Liver (tissue), 7 donors: ENCODE measurements at regions not wholly inside any gene's neighbourhood (a gene's known extent, or its start where the extent isn't known, plus 50 kb on each side); places are given as distances from the start of the nearest gene placed in this dataset.
"Not testable (repeated sequence)": the region's sequence is repeated elsewhere in the genome, so short reads cannot be mapped to it uniquely, and the experiment has no call there.

Experiments
- DNase-seq: peaks from one replicate; pipeline ENCODE4 v3.0.0-alpha.2; 2017; ENCODE audit warnings: low spot score
- H3K27ac ChIP-seq, 2 donors: one replicate each; pipeline ENCODE4 v1.7.0; 2013; ENCODE audit warnings: inconsistent platforms in 2 of 2, low read length in 2 of 2, control low read depth in 1 of 2, low read depth in 1 of 2, mild to moderate bottlenecking in 1 of 2
- H3K27me3 ChIP-seq, 4 donors: one replicate each; pipeline versions ENCODE4 v1.6.1 to v1.7.0; 2013; ENCODE audit warnings: low read length in 3 of 4, inconsistent platforms in 1 of 4, mild to moderate bottlenecking in 1 of 4, moderate library complexity in 1 of 4; ENCODE audit not compliant: control insufficient read depth in 4 of 4, insufficient read depth in 4 of 4
- H3K36me3 ChIP-seq, 4 donors: one replicate each; pipeline versions ENCODE4 v1.6.1 to v1.7.0; 2013; ENCODE audit warnings: low read length in 3 of 4, mild to moderate bottlenecking in 3 of 4, low read depth in 1 of 4, moderate library complexity in 1 of 4; ENCODE audit not compliant: control insufficient read depth in 4 of 4, insufficient read depth in 3 of 4
- H3K4me1 ChIP-seq, 4 donors: one replicate each; pipeline versions ENCODE4 v1.6.1 to v1.7.0; 2013; ENCODE audit warnings: low read length in 3 of 4, mild to moderate bottlenecking in 3 of 4, moderate library complexity in 1 of 4; ENCODE audit not compliant: control insufficient read depth in 4 of 4, insufficient read depth in 4 of 4
- H3K4me3 ChIP-seq, 3 donors: one replicate each; pipeline versions ENCODE4 v1.6.1 to v1.7.0; 2013; ENCODE audit warnings: low read length in 3 of 3, control low read depth in 1 of 3, low read depth in 1 of 3, mild to moderate bottlenecking in 1 of 3
- H3K9ac ChIP-seq, 2 donors: one replicate each; pipeline ENCODE4 v1.7.0; 2013; ENCODE audit warnings: low read length in 2 of 2, mild to moderate bottlenecking in 2 of 2, moderate library complexity in 2 of 2, control low read depth in 1 of 2, low read depth in 1 of 2
- H3K9me3 ChIP-seq, 4 donors: one replicate each; pipeline versions ENCODE4 v1.6.1 to v1.7.0; 2013; ENCODE audit warnings: low read length in 3 of 4; ENCODE audit not compliant: control insufficient read depth in 4 of 4
- HNF4A ChIP-seq, 2 donors: conservative IDR thresholded peaks; 2 replicates each; pipeline ENCODE4 v1.6.1; 2016; ENCODE audit warnings: antibody characterized with exemption in 2 of 2, mild to moderate bottlenecking in 2 of 2
- RAD21 ChIP-seq, 2 donors: IDR thresholded peaks; 2 replicates each; pipeline ENCODE4 v1.6.1; 2016; ENCODE audit warnings: antibody characterized with exemption in 2 of 2, mild to moderate bottlenecking in 2 of 2
- WGBS: extraction: QIAGEN DNeasy Blood & Tissue Kit; methylation state at CpG from one replicate; pipeline ENCODE4 v1.1.7; 2013; 5-methylcytosine and 5-hydroxymethylcytosine counted together
- donor health status: healthy.
- donor health status: healthy.
- donor health status: healthy.
- donor health status: healthy.

DNA sequence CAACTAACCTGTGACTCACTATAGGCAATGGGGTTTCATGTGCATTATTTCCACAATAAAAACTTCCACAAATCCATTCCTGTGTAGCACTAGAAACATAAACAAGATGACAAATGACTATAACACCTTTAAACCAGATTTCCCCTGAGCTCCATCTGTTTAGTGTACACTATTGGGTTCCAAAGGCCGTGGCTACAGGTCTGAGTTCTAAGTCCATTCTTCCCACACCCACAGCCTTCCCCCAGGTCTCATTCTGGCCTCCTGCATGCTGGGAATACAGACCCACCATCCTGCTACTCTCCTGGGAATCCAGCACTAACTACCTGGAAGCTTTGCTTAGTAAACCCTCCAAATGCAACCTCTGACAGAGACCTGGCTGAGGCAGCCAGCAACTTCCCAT lies 460.2 kb downstream of the RPIA start:
- H3K9me3 ChIP-seq, H3K4me1 ChIP-seq, H3K27me3 ChIP-seq, DNase-seq, H3K9ac ChIP-seq, H3K36me3 ChIP-seq, H3K27ac ChIP-seq, H3K4me3 ChIP-seq: not testable (repeated sequence)
- TF ChIP-seq HNF4A (conservative IDR thresholded peaks at IDR 0.05) = peak in 1 of 2 donors; percentile 38
- 0% methylated on average over 1 of the region's 1 CpG for WGBS

DNA sequence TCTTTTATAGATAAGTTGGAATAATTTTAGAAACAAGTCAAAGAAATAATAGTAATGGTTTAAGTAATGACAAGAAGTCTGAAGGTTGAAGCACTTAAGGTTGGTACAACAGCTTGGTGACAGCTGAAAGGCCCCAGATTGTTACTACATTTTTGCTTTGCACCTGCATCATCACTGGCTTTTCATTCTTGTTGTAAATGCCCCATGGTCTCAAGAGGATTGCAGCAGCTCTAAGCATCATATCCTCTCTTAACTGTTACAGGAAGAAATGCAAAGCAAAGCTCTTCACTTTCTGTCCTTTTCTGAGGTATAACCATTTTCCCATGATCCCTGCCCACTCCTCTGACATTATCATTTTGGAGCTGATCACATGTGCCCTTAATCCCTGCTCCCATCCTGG lies 461.0 kb downstream of the RPIA start:
- DNase-seq, H3K9ac ChIP-seq, H3K27ac ChIP-seq, H3K9me3 ChIP-seq, H3K27me3 ChIP-seq, H3K36me3 ChIP-seq, H3K4me1 ChIP-seq, H3K4me3 ChIP-seq: not testable (repeated sequence)

DNA sequence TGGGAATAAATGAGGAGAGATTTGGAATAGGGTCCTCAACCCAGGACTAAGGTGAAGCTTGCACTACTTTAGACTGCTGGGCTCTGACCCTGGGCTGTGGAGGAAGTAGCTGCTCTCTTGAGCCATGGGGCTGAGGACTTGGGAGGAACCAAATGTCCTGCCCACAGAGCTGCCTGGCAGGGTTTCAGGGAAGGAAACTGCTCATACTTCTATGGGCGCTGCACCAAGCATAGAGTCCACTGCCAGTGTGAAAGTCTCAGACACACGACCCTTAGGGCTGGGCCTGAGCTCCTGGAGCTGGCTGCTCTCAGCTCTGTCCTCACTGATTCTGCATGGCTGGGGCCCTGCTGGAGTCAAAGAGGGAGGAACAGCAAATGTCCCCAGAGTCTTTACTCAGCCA lies 461.7 kb downstream of the RPIA start:
- DNase-seq, H3K36me3 ChIP-seq, H3K27ac ChIP-seq, H3K4me3 ChIP-seq, H3K9ac ChIP-seq, H3K9me3 ChIP-seq, H3K27me3 ChIP-seq, H3K4me1 ChIP-seq: not testable (repeated sequence)
- 51% methylated on average over 2 of the region's 2 CpGs for WGBS

DNA sequence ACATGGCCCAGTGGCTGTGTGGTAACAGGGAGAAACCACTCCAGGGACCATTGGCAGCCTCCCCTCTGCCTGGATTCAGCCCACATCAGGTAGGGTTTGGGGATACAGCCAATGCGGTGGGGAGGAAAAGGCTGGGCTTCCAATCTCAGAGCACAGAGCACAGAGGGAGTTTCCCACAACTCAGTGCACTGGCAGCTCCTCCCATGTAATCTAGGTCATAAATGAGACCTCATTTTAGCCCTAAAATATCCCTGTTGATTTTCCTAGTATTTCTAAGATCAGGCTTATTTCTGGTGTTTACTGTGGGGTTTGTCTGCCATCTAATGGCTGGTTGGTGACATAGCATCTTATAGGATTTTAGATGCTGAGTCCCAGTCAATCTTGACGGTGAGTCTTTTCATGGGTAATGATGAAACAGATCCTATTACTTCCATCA lies 462.8 kb downstream of the RPIA start:
- not testable (repeated sequence) for H3K36me3 ChIP-seq, DNase-seq, H3K27ac ChIP-seq, H3K9ac ChIP-seq, H3K27me3 ChIP-seq, H3K4me1 ChIP-seq, H3K4me3 ChIP-seq, H3K9me3 ChIP-seq
- WGBS = 42% methylated on average over 2 of the region's 2 CpGs
- peak in 1 of 2 donors; percentile 13 for TF ChIP-seq RAD21 (IDR thresholded peaks at IDR 0.05)

DNA sequence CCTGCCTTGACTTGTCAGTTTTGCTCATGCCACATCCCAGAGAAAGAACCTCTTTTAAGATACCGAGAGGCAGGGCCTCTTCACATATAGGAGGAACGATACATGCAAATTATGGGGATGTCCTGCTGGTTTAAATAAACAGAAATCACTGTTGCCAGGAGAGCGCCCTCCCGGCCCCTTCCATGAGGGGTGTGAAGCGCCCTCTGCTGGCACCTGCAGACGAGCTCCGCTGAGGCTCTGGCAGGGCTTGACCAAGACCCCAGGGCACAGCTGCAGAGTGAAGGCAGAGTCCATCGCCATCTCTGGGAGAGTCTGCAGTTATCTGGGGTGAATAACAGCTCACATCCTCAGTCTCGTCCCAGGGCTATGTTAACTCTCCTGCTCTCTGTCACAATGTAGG lies 468.8 kb downstream of the RPIA start:
- H3K4me1 ChIP-seq, DNase-seq, H3K36me3 ChIP-seq, H3K4me3 ChIP-seq, H3K9me3 ChIP-seq, H3K27me3 ChIP-seq, H3K9ac ChIP-seq, H3K27ac ChIP-seq: not testable (repeated sequence)
- WGBS = 11% methylated on average over 5 of the region's 9 CpGs

DNA sequence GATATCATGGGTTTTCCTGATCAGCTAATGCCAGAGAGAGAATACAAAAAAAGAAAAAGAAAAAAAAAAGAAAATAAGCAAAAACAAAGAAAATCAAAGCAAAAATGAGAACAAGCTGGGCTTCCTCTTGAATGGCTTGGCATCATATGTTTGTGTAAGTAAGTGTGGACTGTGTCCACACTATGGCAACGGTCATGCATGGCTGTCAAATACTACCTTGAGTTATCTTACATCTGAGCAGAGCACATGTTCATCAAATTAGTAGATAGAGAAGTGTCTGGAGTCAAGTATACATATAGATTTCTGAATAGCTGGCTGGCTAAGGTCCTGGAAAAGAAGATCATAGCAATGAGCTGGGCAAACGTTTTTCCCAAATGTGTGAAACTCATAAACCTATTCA lies 470.2 kb downstream of the RPIA start:
- H3K9me3 ChIP-seq, H3K36me3 ChIP-seq, H3K27ac ChIP-seq, H3K4me1 ChIP-seq, DNase-seq, H3K4me3 ChIP-seq, H3K27me3 ChIP-seq, H3K9ac ChIP-seq: not testable (repeated sequence)
- WGBS = 25% methylated on average over 2 of the region's 2 CpGs

DNA sequence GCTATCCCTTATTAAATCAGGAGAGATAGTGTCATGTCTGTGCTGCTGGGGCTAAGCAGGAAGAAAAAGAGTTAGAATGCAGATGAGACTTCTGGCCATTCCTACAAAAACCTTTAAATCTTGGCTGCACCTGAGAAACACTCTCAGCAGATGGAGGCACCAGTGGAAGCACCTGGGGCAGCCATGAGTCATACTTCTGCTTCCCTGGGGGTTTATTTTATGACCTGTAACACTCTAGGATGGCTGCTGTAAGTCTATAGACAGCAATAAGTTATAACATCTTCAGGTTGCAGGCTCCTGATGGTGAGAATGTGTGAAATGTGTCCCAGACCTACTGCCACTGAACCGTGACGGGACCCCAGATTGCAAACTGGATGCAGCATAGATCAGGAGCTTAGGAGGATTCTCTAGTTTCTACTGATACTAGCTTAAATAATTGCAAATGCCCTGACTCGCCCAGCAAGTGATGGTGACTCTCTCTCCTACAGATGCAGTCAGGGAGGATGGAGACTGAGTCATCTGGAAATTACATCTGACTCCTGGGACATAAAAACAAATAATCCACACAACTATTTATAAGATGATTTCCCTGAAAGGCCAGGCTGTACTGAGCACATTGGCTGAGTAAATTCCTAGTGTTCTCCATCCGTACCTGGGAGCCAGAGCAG lies 479.2 kb downstream of the RPIA start:
- not testable (repeated sequence) for H3K36me3 ChIP-seq, H3K9ac ChIP-seq, H3K27ac ChIP-seq, DNase-seq, H3K27me3 ChIP-seq, H3K4me1 ChIP-seq, H3K4me3 ChIP-seq, H3K9me3 ChIP-seq
- WGBS = 38% methylated on average over 2 of the region's 4 CpGs

DNA sequence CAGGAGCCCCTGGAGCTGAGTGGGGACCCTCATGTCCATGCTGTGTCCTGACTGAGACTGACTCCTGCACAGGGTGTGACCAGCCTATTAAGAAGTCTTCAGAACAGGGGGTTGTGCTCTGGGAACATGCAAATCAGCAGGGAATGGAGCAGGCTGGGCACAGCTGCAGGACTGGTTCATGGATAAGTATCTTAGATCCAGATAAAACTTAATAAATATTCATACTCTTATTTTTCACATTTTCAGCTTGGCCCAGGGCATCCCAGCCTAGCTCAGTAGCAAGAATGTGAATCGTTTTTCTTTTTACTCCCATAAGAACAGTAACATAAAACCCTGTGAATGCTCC lies 479.7 kb downstream of the RPIA start:
- not testable (repeated sequence) for DNase-seq, H3K9ac ChIP-seq, H3K27me3 ChIP-seq, H3K27ac ChIP-seq, H3K4me1 ChIP-seq, H3K4me3 ChIP-seq, H3K9me3 ChIP-seq, H3K36me3 ChIP-seq
- WGBS = 18% methylated on average over 1 of the region's 1 CpG
